Activated gamma-delta T cell treated with Interleukin-2 at 50 U/mL for 16 hours (primary cell): ENCODE measurements at regions not wholly inside any gene's neighbourhood (a gene's known extent, or its start where the extent isn't known, plus 50 kb on each side); places are given as distances from the start of the nearest gene placed in this dataset.
"Not testable (repeated sequence)": the region's sequence is repeated elsewhere in the genome, so short reads cannot be mapped to it uniquely, and the experiment has no call there.

Experiments used
- DNase-seq: peaks from one replicate; pipeline ENCODE4 v3.0.0-alpha.2; 2020

GRCh38 chr10:28902215-28902614 lies 224.9 kb downstream of the BAMBI start:
- DNase-seq: no peak

GRCh38 chr10:28903063-28903462 lies 225.7 kb downstream of the BAMBI start:
- no peak for DNase-seq

- DNase-seq: no peak
Observed at GRCh38 chr10:28903736-28904135, 226.4 kb downstream of the BAMBI start.

- DNase-seq: no peak
Observed at GRCh38 chr10:28905371-28905770, 228.1 kb downstream of the BAMBI start.

- no peak for DNase-seq
Observed at GRCh38 chr10:28906011-28906411, 228.7 kb downstream of the BAMBI start.

- DNase-seq: no peak
Observed at GRCh38 chr10:28906415-28906814, 229.1 kb downstream of the BAMBI start.

- no peak for DNase-seq
Observed at GRCh38 chr10:28906934-28907333, 229.6 kb downstream of the BAMBI start.

GRCh38 chr10:28909875-28910274 lies 232.6 kb downstream of the BAMBI start:
- DNase-seq: no peak

- DNase-seq: no peak
Observed at GRCh38 chr10:28910956-28911355, 233.6 kb downstream of the BAMBI start.

GRCh38 chr10:28911511-28911910 lies 234.2 kb downstream of the BAMBI start:
- DNase-seq: not testable (repeated sequence)

- no peak for DNase-seq
Observed at GRCh38 chr10:28912017-28912783, 234.9 kb downstream of the BAMBI start.

GRCh38 chr10:28913436-28914237 lies 236.3 kb downstream of the BAMBI start:
- no peak for DNase-seq

GRCh38 chr10:28914701-28915100 lies 237.4 kb downstream of the BAMBI start:
- no peak for DNase-seq

- no peak for DNase-seq
Observed at GRCh38 chr10:28915989-28916588, 238.8 kb downstream of the BAMBI start.

- DNase-seq: no peak
Observed at GRCh38 chr10:28920091-28920490, 242.8 kb downstream of the BAMBI start.

- DNase-seq: no peak
Observed at GRCh38 chr10:28922127-28922526, 244.8 kb downstream of the BAMBI start.

GRCh38 chr10:28922861-28923260 lies 245.5 kb downstream of the BAMBI start:
- DNase-seq: no peak

- DNase-seq: no peak
Observed at GRCh38 chr10:28924717-28925116, 247.4 kb downstream of the BAMBI start.

GRCh38 chr10:28925121-28925663 lies 247.9 kb downstream of the BAMBI start:
- DNase-seq: no peak

GRCh38 chr10:28926932-28927331 lies 249.6 kb downstream of the BAMBI start:
- DNase-seq: no peak

- DNase-seq: no peak
Observed at GRCh38 chr10:28928484-28928883, 251.2 kb downstream of the BAMBI start.

- DNase-seq: no peak
Observed at GRCh38 chr10:28929942-28930341, 252.6 kb downstream of the BAMBI start.
